Kidney (tissue), 13 donors: ENCODE measurements at regions not wholly inside any gene's neighbourhood (a gene's known extent, or its start where the extent isn't known, plus 50 kb on each side); places are given as distances from the start of the nearest gene placed in this dataset.

Experiments
- DNase-seq, 5 donors: peaks; one replicate each; pipeline ENCODE4 v3.0.0-alpha.2; 2013 to 2020
- FAIRE-seq: peaks from 2 replicates; lab custom pipeline; 2012; peaks lifted over from hg19 to GRCh38; lab: Jason Lieb, UNC
- H3K27ac ChIP-seq, 2 donors: one replicate each; pipeline ENCODE4 v1.7.0; 2013; ENCODE audit warnings: low read depth in 2 of 2, low read length in 2 of 2, inconsistent platforms in 1 of 2
- H3K27me3 ChIP-seq: one replicate; pipeline ENCODE4 v1.7.1; 2013; ENCODE audit warnings: low read length, inconsistent platforms; ENCODE audit not compliant: control insufficient read depth, insufficient read depth
- H3K36me3 ChIP-seq, 3 donors: one replicate each; pipeline versions ENCODE4 v1.7.0 to v1.7.1; 2013; ENCODE audit warnings: low read length in 3 of 3, control low read depth in 1 of 3, inconsistent platforms in 1 of 3; ENCODE audit not compliant: insufficient read depth in 3 of 3, control insufficient read depth in 2 of 3
- H3K4me1 ChIP-seq, 3 donors: one replicate each; pipeline versions ENCODE4 v1.7.0 to v1.7.1; 2013; ENCODE audit warnings: low read length in 3 of 3, inconsistent platforms in 1 of 3, low read depth in 1 of 3; ENCODE audit not compliant: control insufficient read depth in 2 of 3, insufficient read depth in 2 of 3
- H3K4me3 ChIP-seq, 3 donors: one replicate each; pipeline versions ENCODE4 v1.7.0 to v1.8.1; 2013; ENCODE audit warnings: low read length in 3 of 3, control low read depth in 1 of 3, inconsistent platforms in 1 of 3
- H3K9ac ChIP-seq, 3 donors: one replicate each; pipeline versions ENCODE4 v1.7.0 to v1.7.1; 2013; ENCODE audit warnings: low read length in 3 of 3, control low read depth in 1 of 3, inconsistent platforms in 1 of 3
- H3K9me3 ChIP-seq, 3 donors: one replicate each; pipeline versions ENCODE4 v1.7.0 to v1.7.1; 2013; ENCODE audit warnings: low read length in 3 of 3, control low read depth in 1 of 3, inconsistent platforms in 1 of 3; ENCODE audit not compliant: control insufficient read depth in 2 of 3, insufficient read depth in 1 of 3
- intact Hi-C: fragments of 100-400 bp; cut with DNase I; formaldehyde crosslinking; loops from one replicate; pipeline ENCODE4 v1.11.1; 2022
- TF ChIP-seq, protein P1 (sequence below): IDR thresholded peaks from 3 replicates; pipeline ENCODE4 v1.5.1; 2012; ENCODE audit warnings: mild to moderate bottlenecking, moderate library complexity, borderline replicate concordance; ENCODE audit not compliant: insufficient read depth; ENCODE audit errors: extremely low read depth
- donor health status: control.
- donor health status: control.
- donor health status: control.
- donor health status: control.
- donor health status: control.
- donor health status: DM: yes; HTN: yes; CAD: no.
- donor health status: Normal renal cell carcinoma (clear cell type).

DNA sequence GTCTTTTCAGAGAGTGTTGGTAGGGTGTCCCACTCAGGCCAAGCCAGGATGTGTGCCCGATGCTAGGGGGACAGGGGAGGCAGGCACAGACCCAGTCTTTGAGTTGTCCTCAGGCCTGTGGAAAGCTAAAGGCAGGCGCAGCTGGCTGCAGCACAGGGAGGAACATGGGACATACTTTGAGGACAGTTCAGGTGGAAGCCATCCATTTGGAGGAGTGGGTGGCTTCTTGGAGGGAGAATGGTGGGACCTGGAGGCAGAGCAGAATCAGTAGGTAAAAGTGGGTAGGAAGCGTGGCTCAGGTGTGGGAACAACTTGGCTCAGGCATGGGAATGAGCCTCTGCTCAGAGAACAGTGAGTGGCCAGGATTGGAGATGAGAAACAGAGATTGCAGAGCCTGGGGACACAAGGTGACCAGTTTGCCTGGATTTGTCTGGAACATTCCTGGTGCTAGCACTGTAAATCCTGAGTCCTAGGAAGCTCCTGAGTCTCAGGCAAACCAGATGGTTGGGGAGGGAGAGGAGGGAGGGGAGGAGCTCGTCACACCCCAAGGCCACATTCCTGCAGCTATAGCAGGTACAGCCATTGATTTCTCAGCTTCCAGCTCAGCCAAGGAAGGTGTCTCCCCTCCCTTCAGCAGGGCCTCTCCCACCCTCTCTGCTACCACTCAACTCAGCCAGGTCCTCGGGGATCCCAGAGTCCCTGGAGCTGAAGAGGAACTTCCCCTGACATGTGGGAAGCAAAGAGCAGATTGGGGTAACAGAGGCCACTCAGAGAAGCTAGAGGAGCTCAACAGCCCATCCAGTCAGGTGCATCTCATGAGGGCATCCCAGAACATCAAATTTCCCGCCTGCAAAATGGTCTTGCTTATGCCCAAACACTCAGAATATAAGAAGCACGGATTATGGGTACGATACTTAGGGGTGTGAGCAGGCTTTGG, 65.2 kb upstream of the TINAGL1 start:
- H3K9ac ChIP-seq, result peak overlapping the region in 1 of 3 donors; percentile 22
- TF ChIP-seq, protein P1, sequence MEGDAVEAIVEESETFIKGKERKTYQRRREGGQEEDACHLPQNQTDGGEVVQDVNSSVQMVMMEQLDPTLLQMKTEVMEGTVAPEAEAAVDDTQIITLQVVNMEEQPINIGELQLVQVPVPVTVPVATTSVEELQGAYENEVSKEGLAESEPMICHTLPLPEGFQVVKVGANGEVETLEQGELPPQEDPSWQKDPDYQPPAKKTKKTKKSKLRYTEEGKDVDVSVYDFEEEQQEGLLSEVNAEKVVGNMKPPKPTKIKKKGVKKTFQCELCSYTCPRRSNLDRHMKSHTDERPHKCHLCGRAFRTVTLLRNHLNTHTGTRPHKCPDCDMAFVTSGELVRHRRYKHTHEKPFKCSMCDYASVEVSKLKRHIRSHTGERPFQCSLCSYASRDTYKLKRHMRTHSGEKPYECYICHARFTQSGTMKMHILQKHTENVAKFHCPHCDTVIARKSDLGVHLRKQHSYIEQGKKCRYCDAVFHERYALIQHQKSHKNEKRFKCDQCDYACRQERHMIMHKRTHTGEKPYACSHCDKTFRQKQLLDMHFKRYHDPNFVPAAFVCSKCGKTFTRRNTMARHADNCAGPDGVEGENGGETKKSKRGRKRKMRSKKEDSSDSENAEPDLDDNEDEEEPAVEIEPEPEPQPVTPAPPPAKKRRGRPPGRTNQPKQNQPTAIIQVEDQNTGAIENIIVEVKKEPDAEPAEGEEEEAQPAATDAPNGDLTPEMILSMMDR, result no peak
- no peak for FAIRE-seq
- H3K36me3 ChIP-seq, result no peaks in the 10 kb centered on the region
- no peak overlapping the region for H3K4me3 ChIP-seq
- peak overlapping the region; percentile 54 to 89 for H3K27ac ChIP-seq
- no peaks in the 10 kb centered on the region for H3K27me3 ChIP-seq
- no peaks in the 10 kb centered on the region for H3K9me3 ChIP-seq
- intact Hi-C loops, result no loop called here
- H3K4me1 ChIP-seq, result peaks cover 0 to 11% (median 0%) of the 10 kb centered on the region in 3 donors
- peak in 4 of 5 donors; percentile 39 to 65 (median 58) for DNase-seq

DNA sequence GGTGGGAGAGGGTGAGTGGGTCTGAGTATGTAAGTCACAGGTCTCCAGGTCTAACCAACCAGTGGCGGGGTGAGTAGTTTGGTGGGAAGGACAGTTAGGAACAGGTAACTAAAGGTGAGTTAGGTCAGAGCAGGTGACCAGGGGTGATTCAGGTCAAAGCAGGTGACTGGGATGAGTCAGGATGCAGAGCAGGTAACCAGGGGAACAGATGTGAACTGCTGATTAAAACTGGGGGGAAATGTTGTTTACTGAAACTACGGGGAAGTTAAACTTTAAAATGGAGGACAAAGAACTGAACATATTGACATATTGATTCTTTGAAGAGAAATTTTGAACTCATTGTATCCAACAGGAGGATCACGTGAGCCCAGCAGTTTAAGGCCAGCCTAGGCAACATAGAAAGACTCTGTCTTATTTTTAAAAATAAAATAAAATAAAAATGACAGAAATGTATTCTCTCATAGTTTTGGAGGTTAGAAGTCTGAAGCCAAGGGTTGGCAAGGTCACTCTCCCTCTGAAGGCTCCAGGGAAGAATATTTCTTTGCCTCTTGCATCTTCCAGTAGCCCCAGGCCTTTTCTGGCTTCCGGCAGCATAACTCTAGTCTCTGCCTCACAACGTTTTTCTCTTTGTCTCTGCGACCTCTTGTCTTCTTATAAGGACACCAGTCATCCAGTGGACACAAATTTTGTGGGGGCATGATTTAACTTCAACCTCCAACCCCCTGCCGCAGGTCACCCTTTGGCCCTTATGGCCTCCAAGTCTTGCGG, 64.3 kb upstream of the TINAGL1 start:
- Histone ChIP-seq H3K4me1 (peaks cover 0 to 11% (median 0%) of the 10 kb centered on the region in 3 donors), H3K9me3 (no peaks in the 10 kb centered on the region), H3K27me3 (no peaks in the 10 kb centered on the region), H3K36me3 (no peaks in the 10 kb centered on the region), H3K4me3 (no peak overlapping the region), H3K27ac (peak overlapping the region in 1 of 2 donors; percentile 86), H3K9ac (no peak overlapping the region)
- TF ChIP-seq, protein P1, result no peak
- intact Hi-C loops, result no loop called here
- FAIRE-seq (no peak), DNase-seq (peak in 1 of 5 donors; percentile 26)

DNA sequence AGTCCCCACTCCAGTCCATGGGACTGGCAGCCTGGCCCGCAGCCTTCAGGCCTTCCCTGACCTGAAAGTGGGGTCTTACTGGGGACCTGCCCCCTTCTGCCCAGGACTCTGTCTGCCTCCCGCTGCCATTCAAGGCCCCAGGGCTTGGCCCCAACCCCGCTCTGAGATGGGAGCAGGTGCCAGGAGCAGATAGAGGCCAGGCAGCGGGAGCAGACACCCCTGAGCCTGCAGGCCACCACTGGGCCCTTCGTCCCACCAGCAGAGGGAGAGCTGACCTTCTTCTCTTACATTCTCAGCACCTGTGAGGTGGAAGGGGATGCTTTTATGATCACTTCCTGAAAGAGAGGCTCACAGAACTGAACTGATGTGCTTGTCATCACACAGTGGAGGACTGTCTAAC, 62.2 kb upstream of the TINAGL1 start:
- H3K27ac ChIP-seq, result no peak overlapping the region
- intact Hi-C loops, result no loop called here
- H3K9me3 ChIP-seq, result no peaks in the 10 kb centered on the region
- no peak overlapping the region for H3K4me3 ChIP-seq
- DNase-seq (peak in 1 of 5 donors; percentile 15), FAIRE-seq (no peak)
- H3K4me1 ChIP-seq, result peaks cover 0 to 11% (median 0%) of the 10 kb centered on the region in 3 donors
- no peak overlapping the region for H3K9ac ChIP-seq
- TF ChIP-seq, protein P1, result no peak
- H3K36me3 ChIP-seq, result no peaks in the 10 kb centered on the region
- H3K27me3 ChIP-seq, result no peaks in the 10 kb centered on the region
